HepG2 (cell line): ENCODE measurements at regions not wholly inside any gene's neighbourhood (a gene's known extent, or its start where the extent isn't known, plus 50 kb on each side); places are given as distances from the start of the nearest gene placed in this dataset.

Experiments
- ATAC-seq: fragments of 200-7000 bp; cut with Tn5 transposase; 3 replicates; pipeline ENCODE4 v1.9.1; 2020; ENCODE audit warnings: mild to moderate bottlenecking, moderate library complexity
- BruUV-seq: library from RNA; stranded (reverse); fragments of 400-500 nt; replicated peaks from 2 replicates; lab custom pipeline; 2021; lab: Mats Ljungman, UMichigan
- CTCF ChIA-PET: fragments of 300-600 bp; formaldehyde crosslinking; extraction: SDS; loops from one replicate; lab custom pipeline; 2021; ENCODE audit warnings: low total read pairs, inconsistent platforms, low intra/inter-chr PET ratio; lab: Yijun Ruan, JAX
- POLR2A ChIA-PET: fragments of 350-600 bp; sonication (Branson Sonifier 250); formaldehyde crosslinking; loops from one replicate; lab custom pipeline; 2020; ENCODE audit warnings: antibody characterized with exemption, inconsistent platforms; lab: Yijun Ruan, JAX
- DNase-seq: peaks from one replicate; pipeline ENCODE4 v3.0.0-alpha.2; 2015; ENCODE audit warnings: low spot score
- FAIRE-seq: peaks from 3 replicates; lab custom pipeline; 2011; peaks lifted over from hg19 to GRCh38; lab: Jason Lieb, UNC
- H2AFZ ChIP-seq: one replicate; pipeline ENCODE4 v1.6.1; 2011; ENCODE audit warnings: low read length, inconsistent platforms
- H3K27ac ChIP-seq: fragments of 300-600 bp; 3 replicates; pipeline ENCODE4 v1.8.0; 2011; ENCODE audit warnings: mixed run types, mild to moderate bottlenecking, mixed read lengths, low read length, inconsistent platforms; ENCODE audit not compliant: insufficient read depth; ENCODE audit errors: extremely low read length
- H3K27me3 ChIP-seq, 2 experiments: fragments of 200-600 bp in 1 of 2; 2 replicates in 1 of 2; 3 replicates in 1 of 2; pipeline versions ENCODE4 v1.6.0 to v1.8.0; 2011; ENCODE audit warnings: low read length in 2 of 2, mild to moderate bottlenecking in 2 of 2, moderate library complexity in 2 of 2, inconsistent platforms in 1 of 2; ENCODE audit not compliant: insufficient read depth in 2 of 2, control insufficient read depth in 1 of 2
- H3K36me3 ChIP-seq, 2 experiments: fragments of 200-600 bp in 1 of 2; replicated peaks in 1 of 2; 2 replicates in 1 of 2; 3 replicates in 1 of 2; pipeline versions ENCODE4 v1.5.1 to v1.8.0; 2011; ENCODE audit warnings: low read length in 2 of 2, inconsistent platforms in 1 of 2; ENCODE audit not compliant: insufficient read depth in 2 of 2, control insufficient read depth in 1 of 2
- H3K4me1 ChIP-seq: 2 replicates; pipeline ENCODE4 v1.5.1; 2012; ENCODE audit warnings: low read length, inconsistent platforms; ENCODE audit not compliant: insufficient read depth
- H3K4me2 ChIP-seq: 2 replicates; pipeline ENCODE4 v1.6.0; 2011; ENCODE audit warnings: low read depth, low read length, inconsistent platforms
- H3K4me3 ChIP-seq, 3 experiments: fragments of 200-600 bp in 1 of 3; sonication (generic), shearing (Covaris generic) in 1 of 3; replicated peaks in 1 of 3; 2 replicates each; pipeline ENCODE4 v1.5.1; 2011 to 2016; ENCODE audit warnings: low read length in 3 of 3, inconsistent platforms in 2 of 3, low read depth in 2 of 3, mild to moderate bottlenecking in 2 of 3, control low read depth in 1 of 3, mixed read lengths in 1 of 3; ENCODE audit not compliant: insufficient read depth in 1 of 3
- H3K79me2 ChIP-seq: one replicate; pipeline ENCODE4 v1.6.1; 2011; ENCODE audit warnings: low read length, inconsistent platforms; ENCODE audit not compliant: insufficient read depth
- H3K9ac ChIP-seq: 2 replicates; pipeline ENCODE4 v1.6.0; 2011; ENCODE audit warnings: mild to moderate bottlenecking, low read depth, low read length, inconsistent platforms; ENCODE audit not compliant: insufficient read depth
- H3K9me3 ChIP-seq: 2 replicates; pipeline ENCODE4 v1.5.1; 2012; ENCODE audit warnings: mild to moderate bottlenecking, low read length
- H4K20me1 ChIP-seq: 2 replicates; pipeline ENCODE4 v1.6.0; 2011; ENCODE audit warnings: inconsistent platforms, mild to moderate bottlenecking, low read length, moderate library complexity; ENCODE audit not compliant: insufficient read depth
- GATA4 ChIP-seq: sonication (generic); IDR thresholded peaks from 2 replicates; pipeline ENCODE4 v1.6.1; 2016; ENCODE audit warnings: antibody characterized with exemption, low read depth, borderline replicate concordance
- NR1H2 ChIP-seq: sonication (generic); formaldehyde crosslinking; IDR thresholded peaks from 2 replicates; pipeline ENCODE4 v1.8.1; 2022; ENCODE audit warnings: low read depth, missing genetic modification reagents, borderline replicate concordance
- RARA ChIP-seq: IDR thresholded peaks from 2 replicates; pipeline ENCODE4 v1.6.1; 2016; ENCODE audit warnings: missing genetic modification reagents, missing compliant biosample characterization
- RBM39 ChIP-seq: fragments of 200-400 bp; formaldehyde crosslinking; IDR thresholded peaks from one replicate; pipeline ENCODE4 v1.6.1; 2018; ENCODE audit warnings: antibody characterized with exemption, mild to moderate bottlenecking, low read depth, low read length; ENCODE audit not compliant: poor library complexity, severe bottlenecking
- SIX1 ChIP-seq: sonication (generic); formaldehyde crosslinking; IDR thresholded peaks from 2 replicates; pipeline ENCODE4 v1.4.0; 2020; ENCODE audit warnings: missing genetic modification reagents, borderline replicate concordance
- ZNF615 ChIP-seq: sonication (generic); formaldehyde crosslinking; IDR thresholded peaks from 2 replicates; pipeline ENCODE4 v1.5.0; 2020; ENCODE audit warnings: mild to moderate bottlenecking, missing genetic modification reagents, borderline replicate concordance
- ZNF674 ChIP-seq: sonication (generic); formaldehyde crosslinking; IDR thresholded peaks from 2 replicates; pipeline ENCODE4 v1.5.0; 2020; ENCODE audit warnings: low read depth, mild to moderate bottlenecking, missing genetic modification reagents
- WGBS: methylation state at CpG from one replicate; pipeline ENCODE4 v1.1.6; 2017; ENCODE audit warnings: low lambda C conversion rate; 5-methylcytosine and 5-hydroxymethylcytosine counted together
- in situ Hi-C: cut with HindIII; loops from 2 replicates; pipeline ENCODE4 v1.10.0; 2017; ENCODE audit warnings: low pct_unique_long_range_greater_than_20kb; ENCODE audit not compliant: extremely low pct_ligation_motif_present
- intact Hi-C: fragments of 100-400 bp; cut with micrococcal nuclease; formaldehyde crosslinking; loops from one replicate; pipeline ENCODE4 v1.10.0; 2022; ENCODE audit not compliant: unreplicated experiment
- TF ChIP-seq, protein P1 (sequence below): sonication (generic); formaldehyde crosslinking; conservative IDR thresholded peaks from 2 replicates; pipeline ENCODE4 v1.4.0; 2020; ENCODE audit warnings: missing genetic modification reagents
- TF ChIP-seq, protein P2 (sequence below): sonication (generic); formaldehyde crosslinking; IDR thresholded peaks from 2 replicates; pipeline ENCODE4 v1.4.0; 2020; ENCODE audit warnings: missing genetic modification reagents
- TF ChIP-seq, protein P3 (sequence below): sonication (generic); formaldehyde crosslinking; IDR thresholded peaks from 2 replicates; pipeline ENCODE4 v1.8.0; 2022; ENCODE audit warnings: mild to moderate bottlenecking, missing genetic modification reagents, borderline replicate concordance

- Histone ChIP-seq H3K4me3 (no peak overlapping the region), H2AFZ (no peak overlapping the region), H3K4me2 (no peak overlapping the region), H3K79me2 (no peaks in the 10 kb centered on the region), H3K27ac (no peak overlapping the region), H3K36me3 (no peaks in the 10 kb centered on the region), H3K9me3 (peaks cover 13% of the 10 kb centered on the region)
- 20% methylated on average over 6 of the region's 6 CpGs for WGBS
- ChIA-PET POLR2A (no interaction called here), CTCF (no interaction called here)
- no peak for ATAC-seq
- TF ChIP-seq SIX1 (CRISPR knock-in tag) = no peak
- TF ChIP-seq ZNF615 (CRISPR knock-in tag) = no peak
- no peak for TF ChIP-seq GATA4
- TF ChIP-seq NR1H2 (CRISPR knock-in tag) = no peak
- TF ChIP-seq ZNF674 (CRISPR knock-in tag) = no peak
- TF ChIP-seq, protein P1, sequence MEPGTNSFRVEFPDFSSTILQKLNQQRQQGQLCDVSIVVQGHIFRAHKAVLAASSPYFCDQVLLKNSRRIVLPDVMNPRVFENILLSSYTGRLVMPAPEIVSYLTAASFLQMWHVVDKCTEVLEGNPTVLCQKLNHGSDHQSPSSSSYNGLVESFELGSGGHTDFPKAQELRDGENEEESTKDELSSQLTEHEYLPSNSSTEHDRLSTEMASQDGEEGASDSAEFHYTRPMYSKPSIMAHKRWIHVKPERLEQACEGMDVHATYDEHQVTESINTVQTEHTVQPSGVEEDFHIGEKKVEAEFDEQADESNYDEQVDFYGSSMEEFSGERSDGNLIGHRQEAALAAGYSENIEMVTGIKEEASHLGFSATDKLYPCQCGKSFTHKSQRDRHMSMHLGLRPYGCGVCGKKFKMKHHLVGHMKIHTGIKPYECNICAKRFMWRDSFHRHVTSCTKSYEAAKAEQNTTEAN (CRISPR knock-in tag) = no peak
- TF ChIP-seq, protein P2, sequence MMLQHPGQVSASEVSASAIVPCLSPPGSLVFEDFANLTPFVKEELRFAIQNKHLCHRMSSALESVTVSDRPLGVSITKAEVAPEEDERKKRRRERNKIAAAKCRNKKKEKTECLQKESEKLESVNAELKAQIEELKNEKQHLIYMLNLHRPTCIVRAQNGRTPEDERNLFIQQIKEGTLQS (CRISPR knock-in tag) = no peak
- no peak for TF ChIP-seq RBM39
- TF ChIP-seq RARA = no peak
- TF ChIP-seq, protein P3, sequence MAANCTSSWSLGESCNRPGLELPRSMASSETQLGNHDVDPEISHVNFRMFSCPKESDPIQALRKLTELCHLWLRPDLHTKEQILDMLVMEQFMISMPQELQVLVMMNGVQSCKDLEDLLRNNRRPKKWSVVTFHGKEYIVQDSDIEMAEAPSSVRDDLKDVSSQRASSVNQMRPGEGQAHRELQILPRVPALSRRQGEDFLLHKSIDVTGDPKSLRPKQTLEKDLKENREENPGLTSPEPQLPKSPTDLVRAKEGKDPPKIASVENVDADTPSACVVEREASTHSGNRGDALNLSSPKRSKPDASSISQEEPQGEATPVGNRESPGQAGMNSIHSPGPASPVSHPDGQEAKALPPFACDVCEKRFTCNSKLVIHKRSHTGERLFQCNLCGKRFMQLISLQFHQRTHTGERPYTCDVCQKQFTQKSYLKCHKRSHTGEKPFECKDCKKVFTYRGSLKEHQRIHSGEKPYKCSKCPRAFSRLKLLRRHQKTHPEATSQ (CRISPR knock-in tag) = no peak
- TF ChIP-seq, all 625 proteins: peak for 0
- no peaks in the 10 kb centered on the region for H3K27me3 ChIP-seq
- in situ Hi-C loops = no loop called here
- FAIRE-seq (no peak), DNase-seq (no peak)
- no peaks in the 10 kb centered on the region for H3K4me1 ChIP-seq
- H3K9ac ChIP-seq = no peak overlapping the region
- no peaks in the 10 kb centered on the region for H4K20me1 ChIP-seq
- BruUV-seq = no TSS peak
- intact Hi-C loops = no loop called here
Measured at GRCh38 chr10:2119316-2119715, 382.0 kb upstream of the ADARB2 start.
